Neutrophil (primary cell): ENCODE measurements at regions not wholly inside any gene's neighbourhood (a gene's known extent, or its start where the extent isn't known, plus 50 kb on each side); places are given as distances from the start of the nearest gene placed in this dataset.
"Not testable (repeated sequence)": the region's sequence is repeated elsewhere in the genome, so short reads cannot be mapped to it uniquely, and the experiment has no call there.

Source experiments
- H3K27ac ChIP-seq: fragments of 200-600 bp; sonication (generic); 2 replicates; pipeline ENCODE4 v1.5.1; 2016; ENCODE audit warnings: mild to moderate bottlenecking, moderate library complexity
- H3K27me3 ChIP-seq: fragments of 200-600 bp; sonication (generic); 2 replicates; pipeline ENCODE4 v1.6.0; 2016; ENCODE audit warnings: mild to moderate bottlenecking
- H3K36me3 ChIP-seq: fragments of 200-600 bp; sonication (generic); 2 replicates; pipeline ENCODE4 v1.5.1; 2017
- H3K4me1 ChIP-seq, 2 experiments: fragments of 200-600 bp in 1 of 2; sonication (generic) in 1 of 2; 1 replicate in 1 of 2; 2 replicates in 1 of 2; pipeline versions ENCODE4 v1.5.1 to v1.6.1; 2013 to 2016; ENCODE audit warnings: low read depth in 1 of 2, low read length in 1 of 2, mild to moderate bottlenecking in 1 of 2, moderate library complexity in 1 of 2; ENCODE audit not compliant: control insufficient read depth in 1 of 2, insufficient read depth in 1 of 2
- H3K4me3 ChIP-seq, 2 experiments: fragments of 200-600 bp in 1 of 2; sonication (generic) in 1 of 2; 1 replicate in 1 of 2; 2 replicates in 1 of 2; pipeline ENCODE4 v1.5.1; 2013 to 2016; ENCODE audit warnings: low read depth in 1 of 2, low read length in 1 of 2, mild to moderate bottlenecking in 1 of 2, moderate library complexity in 1 of 2
- H3K9me3 ChIP-seq: fragments of 200-600 bp; sonication (generic); 2 replicates; pipeline ENCODE4 v1.5.1; 2016
- TF ChIP-seq, protein P1 (sequence below): fragments of 200-600 bp; sonication (generic); IDR thresholded peaks from 2 replicates; pipeline ENCODE4 v1.5.1; 2016; ENCODE audit warnings: antibody characterized with exemption

DNA sequence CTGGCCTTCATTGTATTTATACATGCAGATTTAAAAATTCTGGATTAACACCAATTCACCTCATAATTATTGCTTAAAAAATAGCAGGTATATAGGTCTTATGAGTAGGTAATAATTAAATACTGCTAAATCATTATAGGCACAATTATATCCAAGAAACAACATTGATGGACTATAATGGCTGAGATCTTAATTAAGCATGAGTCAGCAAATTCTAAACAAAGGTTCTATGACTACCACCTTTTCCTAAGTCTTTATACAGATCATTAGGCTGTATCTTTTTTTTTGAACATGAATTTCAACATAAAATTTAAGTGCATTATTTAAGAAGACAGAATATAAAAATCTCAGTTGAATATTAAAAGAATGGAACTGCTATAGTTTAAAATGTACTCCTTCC is 1678.7 kb upstream of the PCDH10 start:
- no peak overlapping the region for H3K4me3 ChIP-seq
- H3K27ac ChIP-seq = no peak overlapping the region
- H3K4me1 ChIP-seq = no peaks in the 10 kb centered on the region
- no peaks in the 10 kb centered on the region for H3K36me3 ChIP-seq
- TF ChIP-seq, protein P1, sequence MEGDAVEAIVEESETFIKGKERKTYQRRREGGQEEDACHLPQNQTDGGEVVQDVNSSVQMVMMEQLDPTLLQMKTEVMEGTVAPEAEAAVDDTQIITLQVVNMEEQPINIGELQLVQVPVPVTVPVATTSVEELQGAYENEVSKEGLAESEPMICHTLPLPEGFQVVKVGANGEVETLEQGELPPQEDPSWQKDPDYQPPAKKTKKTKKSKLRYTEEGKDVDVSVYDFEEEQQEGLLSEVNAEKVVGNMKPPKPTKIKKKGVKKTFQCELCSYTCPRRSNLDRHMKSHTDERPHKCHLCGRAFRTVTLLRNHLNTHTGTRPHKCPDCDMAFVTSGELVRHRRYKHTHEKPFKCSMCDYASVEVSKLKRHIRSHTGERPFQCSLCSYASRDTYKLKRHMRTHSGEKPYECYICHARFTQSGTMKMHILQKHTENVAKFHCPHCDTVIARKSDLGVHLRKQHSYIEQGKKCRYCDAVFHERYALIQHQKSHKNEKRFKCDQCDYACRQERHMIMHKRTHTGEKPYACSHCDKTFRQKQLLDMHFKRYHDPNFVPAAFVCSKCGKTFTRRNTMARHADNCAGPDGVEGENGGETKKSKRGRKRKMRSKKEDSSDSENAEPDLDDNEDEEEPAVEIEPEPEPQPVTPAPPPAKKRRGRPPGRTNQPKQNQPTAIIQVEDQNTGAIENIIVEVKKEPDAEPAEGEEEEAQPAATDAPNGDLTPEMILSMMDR = no peak
- H3K27me3 ChIP-seq = no peaks in the 10 kb centered on the region
- no peaks in the 10 kb centered on the region for H3K9me3 ChIP-seq

DNA sequence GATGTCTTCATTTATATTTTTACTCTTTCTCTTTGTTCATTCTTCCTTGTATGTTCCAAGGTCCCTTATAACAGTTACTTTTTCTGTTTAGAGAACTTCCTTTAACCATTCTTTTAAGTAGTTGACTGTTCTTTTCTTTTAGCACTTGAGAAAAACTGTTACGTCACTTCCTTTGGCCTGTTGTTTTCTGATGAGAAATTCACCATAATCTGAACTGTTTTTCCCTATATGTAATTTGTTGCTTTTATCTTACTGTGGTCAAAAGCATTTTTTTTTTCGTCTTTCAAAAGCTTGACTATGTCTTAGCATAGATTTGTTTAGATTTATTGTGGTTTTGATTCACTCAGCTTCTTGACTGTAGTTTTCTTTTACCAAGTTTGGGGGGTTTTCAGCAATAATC is 1660.3 kb upstream of the PCDH10 start:
- H3K36me3 ChIP-seq = no peaks in the 10 kb centered on the region
- no peaks in the 10 kb centered on the region for H3K27me3 ChIP-seq
- no peak overlapping the region for H3K27ac ChIP-seq
- no peaks in the 10 kb centered on the region for H3K4me1 ChIP-seq
- H3K9me3 ChIP-seq = no peaks in the 10 kb centered on the region
- H3K4me3 ChIP-seq = no peak overlapping the region
- TF ChIP-seq, protein P1 = no peak

DNA sequence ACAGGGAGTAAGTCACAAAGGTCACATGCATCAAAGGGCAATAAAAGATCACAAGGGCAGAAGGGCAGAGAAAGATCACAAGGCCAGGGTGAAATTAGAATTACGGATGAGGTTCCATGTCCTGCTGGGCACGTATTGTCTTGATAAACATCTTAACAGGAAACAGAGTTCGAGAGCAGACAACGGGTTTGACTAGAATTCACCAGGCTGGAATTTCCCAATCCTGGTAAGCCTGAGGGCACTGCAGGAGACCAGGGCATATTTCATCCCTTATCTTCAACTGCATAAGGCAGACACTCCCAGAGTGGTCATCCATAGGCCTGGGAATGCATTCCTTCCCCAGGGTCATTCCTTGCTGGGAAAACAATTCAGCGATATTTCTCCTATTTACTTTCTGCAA is 1652.9 kb upstream of the PCDH10 start:
- not testable (repeated sequence) for H3K9me3 ChIP-seq, H3K27ac ChIP-seq, H3K36me3 ChIP-seq, H3K4me3 ChIP-seq, H3K4me1 ChIP-seq, H3K27me3 ChIP-seq

DNA sequence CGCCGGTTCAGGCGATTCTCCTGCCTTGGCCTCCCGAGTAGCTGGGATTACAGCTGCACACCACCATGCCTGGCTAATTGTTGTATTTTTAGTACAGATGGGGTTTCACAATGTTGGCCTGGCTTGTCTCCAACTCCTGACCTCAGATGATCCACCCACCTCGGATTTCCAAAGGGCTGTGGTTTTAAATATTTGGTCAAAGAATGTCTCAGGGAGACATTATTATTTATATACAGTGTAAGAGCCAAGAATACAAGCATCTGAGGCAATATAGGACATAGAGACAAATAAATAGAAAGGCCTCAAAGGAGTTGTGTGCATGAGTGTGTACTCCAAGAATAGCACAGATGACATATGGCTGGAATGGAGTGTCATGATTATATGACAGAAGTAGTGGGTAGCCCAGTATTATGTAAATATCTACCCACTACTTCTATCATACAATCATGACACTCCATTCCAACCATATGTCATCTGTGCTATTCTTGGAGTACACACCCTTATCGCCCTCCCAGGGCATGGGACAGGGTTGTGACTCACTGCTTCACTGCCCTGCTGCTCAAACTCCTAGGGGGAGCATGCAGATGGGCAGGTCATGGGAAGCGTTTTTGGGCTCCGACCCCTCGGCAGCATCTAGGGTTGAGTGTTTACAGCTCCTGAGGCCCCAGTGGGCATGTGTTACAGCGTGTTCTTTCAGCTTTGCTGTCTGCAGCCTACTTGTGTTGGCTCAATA is 1649.8 kb upstream of the PCDH10 start:
- TF ChIP-seq, protein P1 = no peak
- H3K27ac ChIP-seq = no peak overlapping the region

DNA sequence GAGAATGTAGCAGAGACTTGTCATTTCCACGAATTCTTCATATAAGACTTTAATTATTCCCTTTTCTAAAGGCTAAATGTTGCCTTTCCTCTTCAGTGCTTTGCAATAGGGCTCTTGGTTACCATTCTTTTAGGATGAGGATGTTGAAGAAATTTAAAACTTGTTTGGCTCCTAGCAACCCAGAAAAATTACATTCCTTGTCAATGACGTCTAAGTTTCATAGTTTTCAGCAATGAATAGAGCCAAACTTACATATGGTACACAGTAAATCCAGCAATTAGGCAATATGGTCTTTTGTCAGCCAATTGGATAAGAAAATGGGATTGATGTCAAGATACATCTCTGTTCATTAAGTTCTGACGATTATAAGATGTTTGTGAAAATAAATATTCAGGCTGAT is 1639.6 kb upstream of the PCDH10 start:
- H3K27me3 ChIP-seq = no peaks in the 10 kb centered on the region
- no peak overlapping the region for H3K27ac ChIP-seq
- H3K36me3 ChIP-seq = no peaks in the 10 kb centered on the region
- H3K4me1 ChIP-seq = no peaks in the 10 kb centered on the region
- no peak overlapping the region for H3K4me3 ChIP-seq
- H3K9me3 ChIP-seq = no peaks in the 10 kb centered on the region
- TF ChIP-seq, protein P1 = no peak

More for the DNA sequence above, 1649.8 kb upstream of the PCDH10 start:
- H3K9me3 ChIP-seq = no peaks in the 10 kb centered on the region
- H3K4me1 ChIP-seq = no peaks in the 10 kb centered on the region
- no peak overlapping the region for H3K4me3 ChIP-seq
- no peaks in the 10 kb centered on the region for H3K27me3 ChIP-seq
- no peaks in the 10 kb centered on the region for H3K36me3 ChIP-seq

DNA sequence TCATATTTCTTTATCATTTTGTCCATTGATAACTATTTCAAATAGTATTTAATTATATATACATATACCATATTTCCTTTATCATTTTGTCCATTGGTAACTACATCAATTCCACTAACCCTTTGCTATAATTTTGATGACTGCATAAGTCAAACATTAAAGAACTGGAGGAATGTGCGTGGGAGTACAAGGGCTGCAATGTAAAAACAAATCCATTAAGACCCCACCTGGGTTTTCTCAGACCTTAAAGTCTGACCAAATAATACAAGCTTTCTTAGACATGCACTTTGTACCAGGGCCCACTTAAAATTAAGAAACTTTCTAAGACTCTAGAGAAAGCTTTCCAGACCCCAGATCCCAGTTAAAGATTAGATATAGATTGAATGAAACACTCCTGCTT is 1622.4 kb upstream of the PCDH10 start:
- H3K4me1 ChIP-seq = no peaks in the 10 kb centered on the region
- no peaks in the 10 kb centered on the region for H3K36me3 ChIP-seq
- no peak overlapping the region for H3K4me3 ChIP-seq
- H3K27ac ChIP-seq = no peak overlapping the region
- H3K27me3 ChIP-seq = no peaks in the 10 kb centered on the region
- no peaks in the 10 kb centered on the region for H3K9me3 ChIP-seq
- TF ChIP-seq, protein P1 = no peak
